Fibroblast of lung (primary cell): ENCODE measurements at regions not wholly inside any gene's neighbourhood (a gene's known extent, or its start where the extent isn't known, plus 50 kb on each side); places are given as distances from the start of the nearest gene placed in this dataset.

ENCODE experiments used
- DNase-seq, 2 donors: peaks; one replicate each; pipeline versions ENCODE4 v3.0.0 to v3.0.0-alpha.2; 2010; ENCODE audit warnings: low read depth in 2 of 2
- H2AFZ ChIP-seq: 2 replicates; pipeline ENCODE4 v1.5.1; 2012; ENCODE audit warnings: low read length, control low read depth, inconsistent platforms
- H3K27ac ChIP-seq: 2 replicates; pipeline ENCODE4 v1.5.1; 2011; ENCODE audit warnings: low read length, control low read depth; ENCODE audit not compliant: insufficient read depth
- H3K27me3 ChIP-seq: 2 replicates; pipeline ENCODE4 v1.5.1; 2011; ENCODE audit warnings: mild to moderate bottlenecking, low read length; ENCODE audit not compliant: control insufficient read depth, insufficient read depth
- H3K36me3 ChIP-seq: 2 replicates; pipeline ENCODE4 v1.5.1; 2011; ENCODE audit warnings: low read length; ENCODE audit not compliant: control insufficient read depth, insufficient read depth
- H3K4me1 ChIP-seq: 2 replicates; pipeline ENCODE4 v1.5.1; 2011; ENCODE audit warnings: low read length; ENCODE audit not compliant: control insufficient read depth, insufficient read depth; ENCODE audit errors: extremely low read depth
- H3K4me2 ChIP-seq: 2 replicates; pipeline ENCODE4 v1.5.1; 2011; ENCODE audit warnings: low read length, control low read depth; ENCODE audit not compliant: insufficient read depth; ENCODE audit errors: extremely low read depth
- H3K4me3 ChIP-seq, 4 experiments: fragments of 200-600 bp in 1 of 4; sonication (generic) in 1 of 4; replicated peaks in 1 of 4; 2 replicates each; pipeline ENCODE4 v1.5.1; 2011 to 2016; ENCODE audit warnings: low read length in 4 of 4, low read depth in 3 of 4, mild to moderate bottlenecking in 3 of 4, control low read depth in 2 of 4, inconsistent platforms in 1 of 4, mixed read lengths in 1 of 4; ENCODE audit not compliant: insufficient read depth in 1 of 4; ENCODE audit errors: control extremely low read depth in 1 of 4
- H3K79me2 ChIP-seq: 2 replicates; pipeline ENCODE4 v1.5.1; 2012; ENCODE audit warnings: mild to moderate bottlenecking, low read length, inconsistent platforms; ENCODE audit not compliant: control insufficient read depth, insufficient read depth
- H3K9ac ChIP-seq: 2 replicates; pipeline ENCODE4 v1.5.1; 2011; ENCODE audit warnings: mild to moderate bottlenecking, low read length, control low read depth; ENCODE audit not compliant: insufficient read depth
- H3K9me3 ChIP-seq: 2 replicates; pipeline ENCODE4 v1.5.1; 2012; ENCODE audit warnings: low read depth, low read length; ENCODE audit not compliant: control insufficient read depth, insufficient read depth
- H4K20me1 ChIP-seq: 2 replicates; pipeline ENCODE4 v1.5.1; 2011; ENCODE audit warnings: low read length; ENCODE audit not compliant: control insufficient read depth, insufficient read depth; ENCODE audit errors: extremely low read depth
- CTCF ChIP-seq, 2 donors: IDR thresholded peaks in 1 of 2; conservative IDR thresholded peaks in 1 of 2; 1 replicate in 1 of 2; 2 replicates in 1 of 2; pipeline ENCODE4 v1.5.1; 2011 to 2012; ENCODE audit warnings: low read length in 2 of 2, control low read depth in 1 of 2, inconsistent platforms in 1 of 2, low read depth in 1 of 2, mild to moderate bottlenecking in 1 of 2
- EZH2 ChIP-seq: IDR thresholded peaks from 2 replicates; pipeline ENCODE4 v1.5.1; 2012; ENCODE audit warnings: low read length, control low read depth, mild to moderate bottlenecking; ENCODE audit errors: missing control alignments

- H3K27me3 ChIP-seq = no peaks in the 10 kb centered on the region
- no peak overlapping the region for H2AFZ ChIP-seq
- H3K4me2 ChIP-seq = no peak overlapping the region
- TF ChIP-seq EZH2 = no peak
- TF ChIP-seq CTCF (conservative IDR thresholded peaks at IDR 0.05 in 1 of 2, IDR thresholded peaks at IDR 0.05 in 1 of 2; ENCODE audit: low read depth in 1 of 2, low read length in 2 of 2) = no peak
- DNase-seq = no peak
- no peaks in the 10 kb centered on the region for H3K9me3 ChIP-seq
- H3K27ac ChIP-seq = no peak overlapping the region
- no peaks in the 10 kb centered on the region for H3K4me1 ChIP-seq
- no peaks in the 10 kb centered on the region for H3K79me2 ChIP-seq
- H3K9ac ChIP-seq = no peak overlapping the region
- no peak overlapping the region for H3K4me3 ChIP-seq
- no peaks in the 10 kb centered on the region for H3K36me3 ChIP-seq
- H4K20me1 ChIP-seq = no peaks in the 10 kb centered on the region
These were observed 714.7 kb upstream of the PCDH20 start for GRCh38 chr13:62130062-62130970.

GRCh38 chr13:62129000-62129551 lies 713.4 kb upstream of the PCDH20 start:
- Histone ChIP-seq H3K9me3 (no peaks in the 10 kb centered on the region), H3K4me2 (no peak overlapping the region)

More at GRCh38 chr13:62129000-62129551, 713.4 kb upstream of the PCDH20 start:
- Histone ChIP-seq H3K36me3 (no peaks in the 10 kb centered on the region), H3K4me3 (no peak overlapping the region), H3K27ac (no peak overlapping the region), H3K79me2 (no peaks in the 10 kb centered on the region), H2AFZ (no peak overlapping the region), H3K9ac (no peak overlapping the region), H4K20me1 (no peaks in the 10 kb centered on the region), H3K27me3 (no peaks in the 10 kb centered on the region), H3K4me1 (no peaks in the 10 kb centered on the region)
- no peak for DNase-seq
- TF ChIP-seq CTCF (conservative IDR thresholded peaks at IDR 0.05 in 1 of 2, IDR thresholded peaks at IDR 0.05 in 1 of 2; ENCODE audit: low read depth in 1 of 2, low read length in 2 of 2) (no peak), EZH2 (no peak)
